SIG-M5 treated with dmso at 0.1 percent for 504 hours (cell line): ENCODE measurements at regions not wholly inside any gene's neighbourhood (a gene's known extent, or its start where the extent isn't known, plus 50 kb on each side); places are given as distances from the start of the nearest gene placed in this dataset.

Experiments
- DNase-seq: peaks from one replicate; lab custom pipeline; 2025; ENCODE audit not compliant: unreplicated experiment; lab: John Stamatoyannopoulos, UW

DNA sequence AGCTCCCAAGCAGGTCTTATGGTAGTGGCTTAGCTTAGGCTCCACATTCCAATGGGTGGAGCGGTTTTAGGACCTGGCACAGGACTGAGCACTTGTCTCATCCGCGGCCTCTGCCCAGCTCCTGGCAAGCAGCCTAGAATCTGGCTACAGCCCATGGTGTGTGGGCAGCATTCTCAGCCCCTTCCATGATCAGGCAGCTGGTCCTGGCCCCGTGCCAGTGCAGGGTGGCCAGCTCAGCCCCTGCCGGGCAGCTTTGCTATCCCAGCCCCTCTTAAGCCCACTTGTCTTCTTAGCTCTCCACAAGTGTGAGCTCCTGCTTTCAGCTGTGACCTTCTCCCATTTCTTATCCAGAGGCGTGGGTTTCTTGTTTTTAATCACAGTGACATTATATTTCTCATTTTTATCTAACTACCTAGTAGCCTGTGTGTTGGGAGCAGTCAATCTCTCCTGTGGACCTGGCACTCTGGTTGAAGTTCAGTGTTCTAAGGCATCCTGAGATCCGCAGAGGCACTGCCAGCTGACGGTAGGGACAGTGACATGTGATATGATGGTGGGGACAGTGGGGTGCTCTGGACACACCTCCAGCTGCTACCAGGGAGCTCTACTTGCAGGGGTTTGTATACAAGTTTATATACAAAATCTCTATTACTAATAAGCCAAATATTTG, 84.5 kb upstream of the PRNP start:
- no peak for DNase-seq

DNA sequence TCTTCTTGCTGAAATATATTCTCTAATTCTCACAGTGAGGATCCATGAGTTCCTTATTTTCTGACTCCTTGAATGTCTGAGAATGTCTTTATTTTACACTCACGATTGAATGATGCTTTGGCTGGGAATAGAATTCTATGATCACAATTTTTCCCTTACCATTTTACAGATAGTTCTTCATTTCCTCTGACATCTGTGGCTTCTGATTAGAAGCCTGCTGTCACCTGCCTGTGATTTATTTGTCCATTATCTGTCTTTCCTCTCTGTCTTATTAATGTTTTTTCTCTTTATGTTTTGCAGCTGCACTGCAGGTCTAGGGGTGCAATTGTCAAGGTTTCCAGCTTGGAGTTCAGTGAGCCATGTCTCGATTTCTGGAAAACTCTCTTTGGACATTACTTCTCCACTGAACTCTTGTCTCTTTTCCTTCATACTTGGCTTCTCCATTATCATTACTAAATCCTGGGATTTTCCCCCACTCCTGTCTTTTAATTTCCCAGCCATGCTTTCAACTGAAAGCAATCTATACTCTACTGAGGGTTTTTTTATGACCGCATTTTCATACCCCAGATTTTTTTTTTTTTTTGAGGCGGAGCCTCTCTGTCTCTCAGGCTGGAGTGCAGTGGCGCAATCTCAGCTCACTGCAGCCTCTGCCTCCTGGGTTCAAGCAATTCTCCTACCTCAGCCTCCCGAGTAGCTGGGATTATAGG, 85.8 kb upstream of the PRNP start:
- DNase-seq: no peak

DNA sequence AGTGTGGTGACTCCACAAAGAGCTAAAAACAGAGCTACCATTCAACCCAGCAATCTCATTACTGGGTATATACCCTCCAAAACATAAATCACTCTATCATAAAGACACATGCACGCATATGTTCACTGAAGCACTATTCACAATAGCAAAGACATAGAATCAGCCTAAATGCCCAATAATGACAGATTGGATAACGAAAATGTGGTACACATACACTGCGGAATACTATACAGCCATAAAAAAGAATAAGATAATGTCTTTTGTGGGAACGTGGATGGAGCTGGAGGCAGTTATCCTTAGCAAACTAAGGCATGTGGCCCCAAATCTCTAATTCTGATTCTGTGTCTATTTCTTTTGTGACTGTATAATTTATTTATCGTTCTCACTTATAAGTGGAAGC, 89.0 kb upstream of the PRNP start:
- no peak for DNase-seq

DNA sequence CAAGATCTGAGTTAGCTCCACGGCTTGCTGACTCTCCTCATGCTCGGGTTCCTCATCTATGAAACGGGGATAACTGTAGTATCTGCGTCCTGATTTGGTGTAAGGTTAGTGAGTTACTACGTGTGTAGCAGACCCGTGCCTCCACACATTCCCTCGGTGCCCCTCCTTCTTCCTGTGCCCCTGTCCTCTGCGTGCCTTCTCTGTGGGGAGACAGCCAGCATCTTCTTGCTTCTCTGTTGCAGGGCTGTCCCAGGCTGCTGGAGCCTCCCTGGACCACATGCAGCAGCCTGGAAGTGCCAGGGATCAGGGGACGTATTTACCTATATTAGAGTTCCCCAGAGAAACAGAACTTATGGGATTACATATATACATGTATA, 93.1 kb upstream of the PRNP start:
- no peak for DNase-seq

DNA sequence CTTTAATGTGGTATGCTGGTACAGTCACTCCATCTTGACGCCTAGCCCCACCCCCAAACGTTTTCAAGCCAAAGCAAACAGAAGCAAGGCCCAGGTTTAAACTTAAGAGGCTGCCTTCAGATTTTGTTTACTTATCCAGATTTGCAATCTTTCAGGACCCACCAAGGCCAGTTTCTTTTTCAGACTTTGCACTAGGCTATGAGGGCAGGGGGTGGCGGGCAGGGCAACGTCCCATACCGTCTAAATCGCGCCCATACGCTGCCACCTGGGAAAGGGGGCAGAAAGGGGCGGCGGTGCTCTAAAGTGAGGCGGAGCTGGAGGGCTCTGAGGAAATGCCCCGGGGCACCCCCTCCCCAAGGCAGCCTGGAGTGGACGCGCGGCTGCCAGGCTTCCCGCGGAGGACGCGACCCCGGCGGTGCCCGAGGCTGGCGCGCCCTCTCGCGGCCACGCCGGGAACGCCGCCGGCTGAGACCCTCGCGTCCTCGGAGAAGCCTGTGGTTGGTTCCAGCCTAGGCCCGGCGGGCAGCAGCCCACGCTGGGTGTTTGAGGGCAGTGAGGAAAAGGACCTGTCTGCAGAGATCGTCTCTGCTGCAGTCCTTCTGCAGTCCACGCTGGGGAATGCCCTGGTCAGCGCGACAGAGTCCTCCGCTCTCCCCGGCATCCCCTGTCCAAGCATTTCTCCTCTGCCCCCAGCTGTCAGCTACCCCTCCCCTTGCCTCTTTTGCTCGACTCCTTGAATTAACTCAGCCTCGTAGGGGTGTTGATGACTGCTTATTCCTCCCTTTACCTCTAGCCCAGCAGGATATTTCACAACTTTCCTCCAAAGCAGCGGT, 93.7 kb upstream of the PRNP start:
- DNase-seq: peak; percentile 19

DNA sequence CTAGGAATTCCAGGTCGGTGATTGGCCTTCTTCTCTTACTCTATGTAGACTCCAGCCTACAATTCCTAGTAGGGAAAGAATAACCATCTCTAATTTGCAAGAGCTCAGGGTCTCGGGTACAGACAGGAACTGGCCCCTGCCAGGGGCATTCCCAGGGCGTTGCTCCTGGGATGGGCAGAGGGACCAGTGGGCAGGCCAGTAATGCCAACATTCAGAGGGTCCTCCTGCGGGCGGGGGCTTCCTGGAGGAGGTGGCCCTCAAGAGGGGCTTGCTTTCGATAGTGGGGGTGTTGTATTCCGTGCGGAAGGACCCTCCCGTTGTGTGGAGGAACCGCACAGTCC, 94.3 kb upstream of the PRNP start:
- DNase-seq: no peak

DNA sequence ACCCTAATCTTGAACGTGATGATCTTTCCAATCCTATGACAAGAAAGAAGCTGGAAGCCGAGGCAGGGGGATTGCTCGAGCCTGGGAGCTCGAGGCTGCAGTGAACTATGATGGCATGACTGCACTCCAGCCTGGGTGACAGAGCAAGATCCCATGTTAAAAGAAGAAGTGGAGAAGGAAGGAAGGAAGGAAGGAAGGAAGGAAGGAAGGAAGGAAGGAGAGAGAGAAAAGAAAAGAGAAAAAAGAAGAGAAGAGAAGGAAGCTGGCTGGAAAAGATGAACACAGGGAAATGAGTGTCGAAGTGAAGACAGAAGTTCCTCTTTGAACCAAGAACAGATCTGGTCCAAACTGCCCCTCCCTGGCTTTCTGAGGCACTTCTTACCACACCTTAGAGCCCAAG, 100.5 kb upstream of the PRNP start:
- DNase-seq: no peak

DNA sequence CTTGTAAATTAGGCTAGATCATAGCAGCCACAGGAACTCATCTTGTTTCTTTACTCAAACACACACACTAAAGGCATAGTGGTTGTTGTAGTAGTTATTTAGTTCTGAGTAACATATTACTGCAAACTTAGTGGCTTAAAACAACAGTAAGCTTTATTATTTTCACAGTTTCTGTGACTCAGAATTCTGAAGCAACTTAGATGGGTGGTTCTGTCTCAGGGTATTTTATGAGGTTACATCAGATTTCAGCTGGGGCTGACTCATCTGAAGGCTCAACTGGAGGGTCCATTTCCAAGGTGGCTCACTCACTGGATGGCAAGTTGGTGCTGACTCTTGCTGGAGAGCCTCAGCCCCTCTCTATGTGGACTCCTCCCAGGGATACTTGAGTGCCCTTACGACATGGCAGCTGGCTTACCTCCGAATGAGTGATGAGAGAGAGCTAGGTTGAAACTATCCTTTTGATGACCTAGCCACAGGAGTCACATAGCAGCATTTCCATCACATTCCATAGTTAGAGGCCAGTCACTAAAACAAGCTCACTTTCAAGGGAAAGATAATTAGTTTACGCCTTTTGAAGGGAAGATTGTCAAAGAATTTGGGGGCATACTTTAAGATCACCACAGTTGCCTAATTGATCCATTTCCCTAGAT, 101.0 kb upstream of the PRNP start:
- DNase-seq: no peak

DNA sequence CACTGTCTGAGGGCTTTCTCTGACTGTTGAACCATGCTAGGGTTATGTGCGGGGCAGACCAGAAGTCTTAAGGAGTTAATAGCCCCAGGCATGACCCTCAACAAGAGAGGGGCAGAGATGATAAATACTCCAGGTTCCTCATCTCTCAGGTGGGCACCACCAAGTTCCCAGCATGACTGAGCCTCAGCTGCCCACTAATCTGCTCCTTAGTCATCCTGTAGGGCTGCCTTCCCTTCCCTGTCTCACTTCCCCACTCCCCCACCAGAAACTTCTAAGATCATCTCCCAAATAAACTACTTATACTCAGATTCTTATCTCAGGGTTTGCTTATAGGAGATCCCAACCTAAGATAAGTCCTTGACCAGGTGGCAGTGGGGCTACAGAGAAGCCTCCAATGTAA, 101.7 kb upstream of the PRNP start:
- no peak for DNase-seq

DNA sequence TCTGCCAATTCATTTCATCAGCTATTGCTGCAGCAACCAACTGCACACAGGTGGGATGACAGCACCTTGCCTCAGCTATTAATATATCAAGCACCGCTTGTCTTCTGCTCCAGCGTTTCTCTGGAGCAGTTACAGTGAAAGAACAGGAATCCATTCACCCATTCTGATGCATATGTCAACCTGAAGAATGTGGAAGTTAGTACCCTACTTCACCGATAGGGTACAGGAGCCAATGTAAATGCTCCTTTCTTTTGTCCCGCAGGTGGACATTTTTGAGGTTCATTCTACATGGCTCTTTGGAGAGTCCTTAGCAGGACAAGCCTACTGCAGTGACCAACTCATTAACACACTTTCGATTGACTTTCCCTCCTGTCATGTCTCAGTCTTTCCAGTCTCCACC, 104.4 kb upstream of the PRNP start:
- DNase-seq: no peak

DNA sequence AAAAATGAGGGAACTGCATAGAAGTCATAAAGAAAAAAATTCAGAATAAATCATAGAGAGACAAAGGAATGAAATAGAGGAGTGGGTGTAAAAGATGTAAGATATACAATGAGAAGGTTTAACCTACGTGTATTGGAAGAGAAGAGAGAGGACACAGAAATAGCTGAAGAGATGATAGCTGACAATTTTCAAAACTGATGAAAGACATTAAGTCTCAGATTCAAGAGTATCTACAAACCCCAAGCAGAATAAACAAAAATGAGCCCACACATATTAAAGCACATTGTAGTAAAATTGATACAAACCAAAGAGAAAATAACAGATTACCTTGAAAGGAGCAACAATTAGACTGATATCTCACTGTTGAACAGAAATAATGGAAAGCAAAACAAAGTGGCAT, 107.9 kb upstream of the PRNP start:
- no peak for DNase-seq

DNA sequence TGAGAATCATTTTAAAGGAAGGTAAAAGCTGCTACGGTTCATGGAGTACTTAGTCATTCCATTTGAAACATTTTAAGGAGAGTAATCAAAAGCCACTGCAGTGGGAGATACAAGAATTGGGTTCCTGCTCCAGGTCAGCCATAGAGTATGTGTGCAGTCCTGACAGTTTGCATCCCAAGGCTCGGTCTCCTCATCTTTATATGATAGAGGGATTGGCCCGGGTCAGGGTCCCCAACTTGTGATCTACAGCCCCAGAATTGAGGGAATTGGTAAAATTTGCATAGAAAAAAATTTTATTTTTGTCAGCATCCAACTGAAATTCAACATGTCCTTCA, 111.9 kb upstream of the PRNP start:
- no peak for DNase-seq

DNA sequence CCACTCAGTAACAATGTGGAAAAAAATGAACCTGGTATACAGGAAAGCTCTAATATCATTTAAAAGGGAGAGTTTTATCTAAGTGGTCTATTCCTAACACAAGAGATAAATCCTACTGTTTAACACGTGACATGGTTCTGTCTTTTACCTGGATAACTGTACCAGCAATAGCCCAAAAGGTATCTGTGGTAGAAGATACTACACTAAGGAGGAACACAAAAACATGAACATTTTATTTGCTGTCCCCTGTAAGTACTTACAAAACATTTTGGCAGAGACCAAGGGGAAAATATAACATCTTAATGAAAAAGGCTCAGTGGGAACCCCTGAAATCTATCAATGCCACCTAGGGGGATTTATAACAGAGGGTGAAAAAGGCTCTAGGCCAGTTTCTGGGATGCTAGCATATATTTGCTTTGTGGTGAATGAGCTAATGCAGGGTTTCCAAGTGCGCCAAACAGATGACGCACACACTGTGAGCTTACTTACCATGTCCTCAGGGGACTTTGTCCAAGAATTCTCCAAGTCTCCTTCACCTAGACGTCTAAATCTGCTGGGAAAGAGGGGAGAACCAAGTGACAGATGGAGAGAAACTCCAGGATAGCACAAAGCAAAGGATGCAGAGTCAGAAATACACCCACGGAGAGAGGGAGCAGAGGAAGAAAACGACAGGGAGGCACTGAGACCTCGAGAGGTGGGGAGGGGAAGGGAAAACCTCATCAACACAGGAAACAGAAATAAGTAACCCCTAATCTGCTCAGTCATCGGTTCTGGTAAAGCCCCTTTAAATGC, 112.5 kb upstream of the PRNP start:
- DNase-seq: no peak

DNA sequence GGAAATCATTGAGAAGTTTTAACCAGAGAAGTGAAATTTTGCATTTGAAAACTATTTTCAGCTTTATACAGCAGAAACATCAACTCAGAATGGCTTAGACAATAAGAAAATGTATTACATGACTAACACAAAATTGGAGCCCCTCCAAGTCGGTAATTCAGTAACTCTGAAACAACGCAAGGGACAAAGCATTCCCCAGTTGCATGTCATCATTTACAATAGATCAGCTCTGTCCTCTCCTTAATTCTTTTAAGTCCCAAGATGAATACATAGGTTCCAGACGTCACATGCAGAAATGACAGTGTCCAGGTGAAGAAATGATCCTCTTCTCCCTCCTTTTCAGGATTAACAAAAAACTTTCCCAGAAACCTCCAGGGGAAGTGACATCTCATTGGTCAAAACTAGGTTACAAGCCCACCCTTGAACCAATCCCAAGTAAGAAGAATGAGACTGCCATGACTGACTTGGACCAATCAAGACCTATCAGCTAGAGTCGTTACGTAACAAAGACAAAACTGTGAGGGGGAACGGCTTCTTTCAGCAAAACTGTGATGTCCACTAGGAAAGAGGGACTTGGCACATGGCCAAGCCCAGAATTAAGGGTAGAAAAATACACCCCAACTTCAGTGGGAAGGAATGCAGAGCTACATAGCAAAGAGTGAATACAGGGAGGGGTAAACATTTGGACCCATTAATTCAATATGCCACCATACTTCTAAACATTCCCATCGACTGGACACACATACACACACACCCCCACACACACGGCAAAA, 114.3 kb upstream of the PRNP start:
- no peak for DNase-seq

DNA sequence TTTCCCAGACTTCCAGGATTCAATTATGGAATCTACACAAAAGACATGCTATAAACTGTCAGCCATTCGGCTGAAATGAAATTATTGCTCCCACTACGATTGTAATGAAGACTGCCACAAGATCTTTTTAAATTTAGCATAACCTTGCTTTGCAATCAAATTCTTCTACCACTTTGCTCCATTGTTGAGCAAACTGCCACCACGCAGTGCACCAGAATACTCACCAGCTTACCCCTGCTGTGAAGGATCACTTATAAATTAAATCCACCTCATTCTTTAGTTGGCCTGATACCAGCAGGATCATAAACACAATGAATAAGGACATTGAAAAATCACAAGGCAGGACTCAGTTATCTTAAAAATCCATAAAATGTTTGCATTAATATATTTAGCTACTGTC, 116.4 kb upstream of the PRNP start:
- no peak for DNase-seq

DNA sequence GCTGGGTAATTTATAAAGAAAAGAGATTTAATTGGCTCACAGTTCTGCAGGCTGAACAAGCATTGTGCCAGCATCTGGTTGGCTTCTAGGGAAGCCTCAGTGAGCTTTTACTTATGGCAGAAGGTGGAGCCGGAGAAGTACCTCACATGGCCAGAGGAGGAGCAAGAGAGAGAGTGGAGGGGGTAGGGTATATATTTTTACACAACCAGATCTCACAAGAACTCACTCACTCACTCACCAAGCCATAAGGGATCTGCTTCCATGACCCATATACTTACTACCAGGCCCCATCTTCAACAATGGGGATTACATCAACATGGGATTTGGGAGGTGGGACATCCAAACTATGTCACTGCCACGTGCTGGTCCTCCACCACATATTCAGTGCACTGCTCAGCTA, 117.2 kb upstream of the PRNP start:
- no peak for DNase-seq

DNA sequence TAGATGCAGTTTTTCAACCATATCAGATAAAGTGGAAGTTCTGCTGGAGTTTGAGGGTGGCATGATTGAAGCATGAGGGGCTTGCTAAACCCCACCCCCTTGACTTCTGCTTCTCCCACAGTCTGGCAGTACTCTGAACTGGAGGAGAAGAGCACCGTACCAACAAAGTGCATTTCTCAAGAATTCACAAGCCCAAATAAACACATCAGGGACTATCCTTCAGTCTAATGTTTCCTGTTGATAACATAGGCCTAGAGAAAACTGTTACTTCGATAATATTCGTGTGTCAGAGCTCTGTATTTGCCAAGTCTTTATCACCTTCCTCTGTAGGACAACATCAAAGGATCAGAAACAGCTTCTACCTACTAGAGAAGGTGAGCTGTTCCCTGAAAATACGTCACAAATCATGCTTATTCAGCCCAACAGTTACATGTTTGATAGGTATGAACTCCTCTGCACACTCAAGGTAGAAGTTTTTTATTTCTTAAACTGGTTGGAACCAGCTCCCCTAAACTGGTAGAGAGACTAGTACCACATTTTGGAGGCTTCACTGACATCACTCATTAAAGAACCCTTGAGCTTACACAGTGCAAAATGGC, 117.8 kb upstream of the PRNP start:
- DNase-seq: no peak

DNA sequence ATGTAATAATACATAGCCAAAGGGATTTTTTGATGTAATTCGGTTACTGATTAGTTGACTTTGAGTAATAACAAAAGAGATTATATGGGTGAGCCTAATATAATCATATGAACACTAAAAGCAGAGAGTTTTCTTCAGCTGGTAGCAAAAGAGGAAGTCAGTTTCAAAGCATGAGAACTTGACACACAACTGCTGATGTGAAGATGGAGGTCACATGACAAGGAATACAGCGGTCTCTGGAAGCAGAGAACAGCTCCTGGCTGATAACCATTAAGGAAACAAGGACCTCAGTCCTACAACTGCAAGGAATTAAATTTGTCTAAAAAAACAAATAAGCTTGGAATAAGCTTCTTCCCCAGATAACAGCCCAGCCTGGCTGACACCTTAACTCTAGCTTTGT, 119.1 kb upstream of the PRNP start:
- peak; percentile 26 for DNase-seq

DNA sequence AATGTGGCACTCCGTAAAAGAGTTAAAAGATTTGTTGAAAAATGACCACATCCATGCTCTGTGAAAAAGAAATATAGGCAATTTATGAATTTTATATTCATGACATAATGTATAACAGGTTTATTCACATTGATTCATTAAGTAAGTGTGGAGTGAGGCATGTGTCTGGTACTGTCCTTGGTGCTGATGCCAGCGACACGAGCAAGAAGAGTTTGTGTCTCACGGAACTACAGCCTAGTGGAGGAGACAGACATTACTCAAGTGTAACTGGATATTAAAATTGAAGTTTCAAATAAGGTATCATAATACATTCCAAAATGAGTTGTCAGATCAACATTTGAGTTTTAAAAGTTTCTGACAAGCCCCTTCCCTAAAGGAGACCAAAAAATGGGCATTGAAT, 122.7 kb upstream of the PRNP start:
- DNase-seq: peak; percentile 59

DNA sequence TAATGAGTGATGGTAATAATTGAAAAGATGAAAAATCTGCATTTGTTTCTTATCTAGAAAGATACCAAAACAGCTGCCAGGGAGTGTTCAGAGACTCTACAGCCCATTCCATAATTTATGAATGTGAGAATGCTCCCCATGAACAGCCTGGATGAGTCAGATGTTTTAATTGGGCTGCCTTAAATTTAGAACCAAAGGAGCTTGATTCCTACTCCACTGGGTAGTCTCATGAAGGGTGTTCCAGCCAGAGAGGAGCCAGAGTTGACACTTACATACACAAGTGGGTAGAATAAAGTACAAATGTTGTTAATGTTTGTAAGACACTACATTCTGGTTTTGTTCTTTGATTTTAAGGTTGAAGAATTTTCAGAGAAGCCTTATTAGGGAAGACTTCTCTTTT, 123.2 kb upstream of the PRNP start:
- no peak for DNase-seq
